GM19438 (cell line): ENCODE measurements at regions not wholly inside any gene's neighbourhood (a gene's known extent, or its start where the extent isn't known, plus 50 kb on each side); places are given as distances from the start of the nearest gene placed in this dataset.

Experiments used
- ATAC-seq: cut with Tn5 transposase; IDR thresholded peaks from one replicate; pipeline ENCODE4 v1.9.1; 2021; ENCODE audit warnings: low read depth; ENCODE audit not compliant: unreplicated experiment

DNA sequence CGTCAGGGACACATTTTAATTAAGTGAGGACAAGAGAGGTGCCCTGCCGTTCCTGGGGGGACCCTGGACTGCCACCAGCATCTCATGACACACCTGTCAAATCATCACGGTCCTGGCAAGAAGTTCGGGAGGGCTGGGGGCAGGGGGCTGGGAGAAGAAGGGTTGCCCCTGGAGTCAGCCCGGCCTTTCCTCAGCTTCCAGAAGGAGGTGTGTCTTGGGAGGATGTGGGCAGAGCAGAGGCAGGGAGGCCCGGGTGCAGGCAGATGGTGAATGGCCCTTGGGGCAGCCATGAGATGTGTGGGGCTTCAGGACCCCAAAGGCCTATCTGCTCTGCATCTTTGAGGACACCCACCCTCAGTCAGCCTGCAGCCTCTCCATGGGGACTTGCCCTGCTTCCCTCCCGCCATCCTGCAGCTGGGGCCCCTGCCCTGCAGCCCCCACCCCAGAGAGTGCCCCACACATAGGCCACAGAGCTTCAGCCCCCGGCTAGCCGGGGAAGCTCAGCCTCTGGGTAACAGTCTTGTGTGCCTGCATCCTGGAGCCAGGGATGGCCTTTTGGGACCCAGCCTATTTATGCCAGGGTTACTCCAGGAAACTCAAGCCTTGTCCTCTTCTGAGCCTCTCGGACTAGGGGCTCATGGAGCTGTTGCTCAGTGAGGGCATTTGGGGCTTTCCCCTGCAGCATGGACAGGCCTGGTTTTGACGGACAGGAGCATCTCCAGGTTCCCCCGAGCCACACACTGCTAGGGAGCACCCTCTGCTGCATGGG lies 178.5 kb downstream of the KIF26A start:
- ATAC-seq: no peak

- ATAC-seq: no peak
Observed at GRCh38 chr14:104317492-104317805, 179.1 kb downstream of the KIF26A start.

DNA sequence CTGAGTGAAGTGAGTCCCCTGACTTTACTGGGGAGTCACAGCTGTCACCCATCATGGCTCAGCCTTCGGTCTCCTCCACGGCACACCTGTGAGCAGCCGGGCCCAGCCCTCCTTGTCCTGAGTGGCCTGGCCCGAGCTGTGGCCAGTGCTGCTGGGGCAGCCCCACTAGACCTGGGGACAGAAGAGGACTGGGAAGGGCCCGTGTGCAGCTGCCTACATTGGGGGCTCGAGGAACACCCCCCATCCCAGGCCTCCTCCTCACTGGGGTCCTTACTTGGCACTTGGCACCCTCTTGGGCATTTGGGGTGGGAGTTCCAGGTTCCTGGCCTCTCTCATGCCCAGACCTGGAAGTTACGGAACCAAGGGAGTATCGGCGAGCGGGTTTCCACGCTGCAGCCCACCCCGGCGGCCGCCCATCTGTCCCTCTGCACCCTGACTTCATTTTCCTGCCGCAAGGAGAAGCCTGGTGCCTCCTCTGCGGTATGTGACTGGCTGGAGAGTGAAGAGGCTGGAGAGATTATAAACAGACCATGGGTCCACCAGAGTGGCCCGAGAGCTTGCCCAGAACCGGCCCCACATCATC lies 179.7 kb downstream of the KIF26A start:
- ATAC-seq: no peak

DNA sequence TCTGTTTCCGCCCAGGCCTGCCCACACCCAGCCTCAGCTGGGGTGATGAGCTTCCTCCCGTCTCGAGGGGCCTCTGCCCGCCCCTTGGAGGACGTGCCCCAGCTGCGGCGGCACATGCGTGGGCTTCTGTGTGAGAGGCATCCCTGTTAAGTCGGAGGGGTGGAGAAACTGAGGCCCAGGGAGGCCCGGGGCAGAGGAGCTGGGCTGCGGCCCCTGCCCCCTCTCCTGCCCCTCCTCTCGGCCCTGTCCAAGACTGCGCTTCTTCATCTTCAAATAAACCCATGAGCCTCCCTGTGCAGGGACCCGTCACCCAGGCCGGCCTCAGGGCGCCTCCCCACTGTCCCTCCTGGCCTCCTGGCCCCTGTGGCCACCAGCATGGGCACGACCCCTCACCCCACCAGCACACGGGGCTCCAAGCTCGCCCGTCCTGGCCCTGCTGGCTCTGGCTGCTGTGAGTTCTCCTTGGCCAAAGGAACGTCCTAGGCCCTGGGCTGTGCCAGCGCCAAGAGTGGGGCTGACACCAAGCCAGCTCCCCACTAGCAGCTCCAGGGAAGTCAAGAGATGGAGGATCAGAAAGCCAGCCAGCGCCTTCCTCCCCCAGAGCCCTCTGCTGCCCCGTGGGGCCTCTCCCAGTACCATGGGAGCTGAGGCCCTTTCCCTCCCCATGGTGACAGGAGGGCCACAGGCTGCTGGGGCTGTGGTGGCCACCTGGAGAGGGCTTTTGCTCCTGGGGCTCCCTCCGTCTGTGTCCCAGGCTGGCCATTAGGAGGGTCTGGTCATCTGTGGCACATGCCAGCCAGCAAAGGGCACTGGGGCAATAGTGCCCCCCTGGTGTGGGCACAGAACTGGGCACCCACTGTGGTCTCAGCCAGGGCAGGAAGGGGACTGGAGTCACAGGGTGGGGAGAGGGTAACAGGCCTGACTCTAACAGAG lies 180.4 kb downstream of the KIF26A start:
- no peak for ATAC-seq

DNA sequence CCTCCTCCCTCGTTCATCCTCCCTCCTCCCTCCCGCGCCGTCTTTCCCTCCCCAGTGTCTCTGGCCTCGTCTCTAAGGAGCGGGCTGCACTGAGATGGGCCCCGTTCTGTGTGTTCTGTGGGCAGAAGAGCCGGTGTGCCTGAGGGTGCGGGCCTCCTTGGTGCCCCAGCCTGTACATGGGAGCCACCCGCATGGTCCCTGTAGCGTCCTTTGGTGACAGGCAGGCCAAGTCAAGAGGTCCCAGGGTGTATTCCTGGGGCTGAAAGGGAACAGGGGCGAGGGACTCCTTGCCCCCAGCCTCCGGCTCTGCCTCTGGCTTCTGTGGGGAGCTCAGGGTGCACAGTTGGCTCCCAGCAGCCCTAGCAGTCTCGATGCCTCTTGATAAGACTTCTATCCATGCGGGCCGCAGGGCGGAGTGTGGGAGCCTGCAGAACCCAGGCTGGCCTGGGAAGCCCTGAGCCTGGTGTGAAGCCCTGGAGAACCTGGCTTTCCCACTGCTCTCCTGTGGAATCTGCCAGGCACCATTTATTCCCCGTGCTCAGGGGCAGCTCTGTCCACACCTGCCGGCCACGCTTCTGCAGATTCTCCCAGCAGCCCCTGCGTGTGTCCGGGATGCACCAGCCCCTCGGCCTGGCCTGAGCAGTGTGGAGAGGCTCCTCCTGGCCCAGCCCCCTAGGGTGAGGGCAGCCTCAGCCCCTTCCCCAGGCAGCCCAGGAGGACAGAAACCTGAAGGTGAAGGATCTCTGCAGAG lies 181.3 kb downstream of the KIF26A start:
- no peak for ATAC-seq

DNA sequence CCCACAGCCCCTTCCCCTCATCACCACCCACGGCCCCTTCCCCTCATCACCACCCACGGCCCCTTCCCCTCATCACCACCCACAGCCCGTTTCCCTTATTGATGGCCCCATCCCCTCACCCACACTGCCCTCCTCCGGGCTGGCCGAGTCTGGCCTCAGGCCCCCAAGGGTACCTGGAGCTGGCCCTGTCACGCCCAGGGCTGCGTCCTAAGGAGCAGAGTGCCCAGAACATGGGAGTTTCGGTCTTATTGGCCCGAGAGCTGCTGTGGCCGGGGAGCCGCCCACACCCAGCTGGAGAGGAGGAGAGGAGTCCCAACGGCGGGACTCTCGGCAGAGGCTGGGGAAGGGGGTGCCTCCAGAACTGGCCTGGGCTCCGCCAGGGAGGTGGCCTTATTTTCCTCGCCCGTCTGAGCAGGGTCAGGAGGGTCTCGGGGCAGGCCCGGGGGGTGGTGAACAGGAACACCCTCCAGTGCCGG lies 182.3 kb downstream of the KIF26A start:
- ATAC-seq: no peak

- ATAC-seq: no peak
Observed at GRCh38 chr14:104321088-104321801, 182.9 kb downstream of the KIF26A start.

GRCh38 chr14:104321802-104322130 lies 183.4 kb downstream of the KIF26A start:
- no peak for ATAC-seq

- no peak for ATAC-seq
Observed at GRCh38 chr14:104322531-104323366, 184.4 kb downstream of the KIF26A start.

DNA sequence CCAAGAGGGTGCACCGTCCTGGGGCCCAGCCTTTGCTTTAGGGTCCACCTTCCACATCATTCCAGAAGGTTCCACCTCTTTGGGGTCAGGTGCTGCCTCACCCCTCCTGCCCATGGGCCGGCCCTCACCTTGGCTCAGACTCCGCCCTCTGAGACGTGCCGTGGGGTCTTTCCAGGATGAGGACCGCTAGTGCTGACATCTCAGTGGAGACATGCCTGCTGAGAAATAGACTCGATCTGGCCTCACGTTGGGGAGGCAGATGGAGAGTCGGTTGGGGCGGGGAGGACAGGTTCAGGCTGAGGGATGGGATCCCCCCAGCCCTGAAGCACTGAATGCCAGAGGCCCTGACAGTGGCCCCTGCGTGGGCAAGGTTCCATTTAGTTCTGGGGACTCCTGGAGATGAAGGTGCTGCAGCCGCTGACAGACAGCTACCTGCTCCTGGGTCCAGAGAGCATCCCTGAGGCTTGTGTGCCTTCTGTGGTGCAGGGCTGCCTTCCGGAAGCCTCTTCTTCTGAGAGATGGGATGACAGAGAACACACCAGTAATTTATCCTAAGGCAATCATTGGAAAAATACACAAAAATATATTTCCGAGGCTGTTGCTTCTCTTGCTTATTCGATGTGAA lies 185.3 kb downstream of the KIF26A start:
- no peak for ATAC-seq

DNA sequence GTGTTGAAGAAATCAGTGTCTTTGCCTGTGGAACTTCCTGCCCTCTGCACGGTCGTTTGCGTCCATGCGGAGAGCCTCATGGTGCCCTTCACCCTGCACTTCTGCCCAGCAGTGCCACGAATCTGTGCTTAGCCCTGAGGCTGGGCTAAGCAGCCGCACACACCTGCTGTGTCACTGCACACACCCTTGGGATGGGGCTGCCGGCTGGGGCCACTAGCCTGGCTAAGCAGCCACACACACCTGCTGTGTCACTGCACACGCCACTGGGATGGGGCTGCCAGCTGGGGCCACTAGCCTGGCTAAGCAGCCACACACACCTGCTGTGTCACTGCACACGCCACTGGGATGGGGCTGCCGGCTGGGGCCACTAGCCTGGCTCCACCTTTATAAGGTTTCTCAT lies 188.5 kb downstream of the KIF26A start:
- no peak for ATAC-seq

- no peak for ATAC-seq
Observed at GRCh38 chr14:104328607-104329006, 190.2 kb downstream of the KIF26A start.

- no peak for ATAC-seq
Observed at GRCh38 chr14:104329793-104330192, 191.4 kb downstream of the KIF26A start.

- ATAC-seq: no peak
Observed at GRCh38 chr14:104331871-104332605, 193.7 kb downstream of the KIF26A start.

- no peak for ATAC-seq
Observed at GRCh38 chr14:104332634-104333270, 194.4 kb downstream of the KIF26A start.

- no peak for ATAC-seq
Observed at GRCh38 chr14:104333646-104334423, 195.4 kb downstream of the KIF26A start.
